GM19397 (cell line): ENCODE measurements at regions not wholly inside any gene's neighbourhood (a gene's known extent, or its start where the extent isn't known, plus 50 kb on each side); places are given as distances from the start of the nearest gene placed in this dataset.
"Not testable (repeated sequence)": the region's sequence is repeated elsewhere in the genome, so short reads cannot be mapped to it uniquely, and the experiment has no call there.

ENCODE experiments used
- ATAC-seq: cut with Tn5 transposase; IDR thresholded peaks from one replicate; pipeline ENCODE4 v1.9.1; 2021; ENCODE audit warnings: mild to moderate bottlenecking, moderate library complexity; ENCODE audit not compliant: unreplicated experiment

- not testable (repeated sequence) for ATAC-seq
Measured at GRCh38 chr2:90288396-90288795, 1596.9 kb downstream of the RPIA start.

- not testable (repeated sequence) for ATAC-seq
Measured at GRCh38 chr2:90289291-90289980, 1598.0 kb downstream of the RPIA start.

- ATAC-seq, result not testable (repeated sequence)
Measured at GRCh38 chr2:90290701-90291100, 1599.2 kb downstream of the RPIA start.

DNA sequence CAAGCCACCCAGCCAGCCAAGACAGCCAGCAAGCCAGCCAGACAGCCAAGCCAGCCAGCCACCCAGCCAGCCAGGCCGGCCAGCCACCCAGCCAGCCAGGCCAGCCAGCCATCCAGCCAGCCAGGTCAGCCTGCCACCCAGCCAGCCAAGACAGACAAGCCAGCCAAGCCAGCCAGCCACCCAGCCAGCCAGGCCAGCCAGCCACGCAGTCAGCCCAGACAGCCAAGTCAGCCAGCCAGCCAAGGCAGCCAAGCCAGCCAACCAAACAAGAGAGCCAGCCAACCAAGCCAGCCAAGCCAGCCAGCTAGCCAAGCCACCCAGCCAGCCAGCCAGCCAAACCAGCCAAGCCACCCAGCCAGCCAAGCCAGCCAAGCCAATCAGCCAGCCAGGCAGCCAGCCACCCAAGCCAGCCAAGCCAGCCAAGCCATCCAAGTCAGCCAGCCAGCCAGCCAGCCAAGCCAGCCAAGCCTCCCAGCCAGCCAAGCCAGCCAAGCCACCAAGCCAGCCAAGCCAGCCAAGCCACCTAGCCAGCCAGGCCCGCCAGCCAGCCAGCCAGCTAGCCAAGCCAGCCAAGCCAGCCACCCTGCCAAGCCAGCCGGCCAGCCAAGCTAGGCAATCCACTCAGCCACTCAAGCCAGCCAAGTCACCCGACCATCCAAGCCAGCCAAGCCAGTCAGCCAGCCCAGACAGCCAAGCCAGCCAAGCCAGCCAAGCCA lies 1599.9 kb downstream of the RPIA start:
- not testable (repeated sequence) for ATAC-seq

- not testable (repeated sequence) for ATAC-seq
Measured at GRCh38 chr2:90291934-90292333, 1600.5 kb downstream of the RPIA start.

DNA sequence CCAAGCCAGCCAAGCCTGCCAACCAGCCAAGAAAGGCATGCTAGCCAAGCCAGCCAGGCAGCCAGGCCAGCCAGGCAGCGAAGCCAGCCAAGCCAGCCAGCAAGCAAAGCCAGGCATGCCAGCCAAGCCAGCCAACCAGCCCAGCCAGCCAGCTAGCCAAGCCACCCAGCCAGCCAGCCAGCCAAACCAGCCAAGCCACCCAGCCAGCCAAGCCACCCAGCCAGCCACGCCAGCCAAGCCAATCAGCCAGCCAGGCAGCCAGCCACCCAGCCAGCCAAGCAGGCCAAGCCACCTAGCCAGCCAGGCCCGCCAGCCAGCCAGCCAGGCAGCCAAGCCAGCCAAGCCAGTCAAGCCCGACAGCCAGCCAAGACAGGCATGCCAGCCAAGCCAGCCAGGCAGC lies 1601.0 kb downstream of the RPIA start:
- ATAC-seq, result not testable (repeated sequence)

GRCh38 chr2:90293224-90293623 lies 1601.8 kb downstream of the RPIA start:
- ATAC-seq, result not testable (repeated sequence)

GRCh38 chr2:90293806-90294205 lies 1602.3 kb downstream of the RPIA start:
- ATAC-seq, result not testable (repeated sequence)

DNA sequence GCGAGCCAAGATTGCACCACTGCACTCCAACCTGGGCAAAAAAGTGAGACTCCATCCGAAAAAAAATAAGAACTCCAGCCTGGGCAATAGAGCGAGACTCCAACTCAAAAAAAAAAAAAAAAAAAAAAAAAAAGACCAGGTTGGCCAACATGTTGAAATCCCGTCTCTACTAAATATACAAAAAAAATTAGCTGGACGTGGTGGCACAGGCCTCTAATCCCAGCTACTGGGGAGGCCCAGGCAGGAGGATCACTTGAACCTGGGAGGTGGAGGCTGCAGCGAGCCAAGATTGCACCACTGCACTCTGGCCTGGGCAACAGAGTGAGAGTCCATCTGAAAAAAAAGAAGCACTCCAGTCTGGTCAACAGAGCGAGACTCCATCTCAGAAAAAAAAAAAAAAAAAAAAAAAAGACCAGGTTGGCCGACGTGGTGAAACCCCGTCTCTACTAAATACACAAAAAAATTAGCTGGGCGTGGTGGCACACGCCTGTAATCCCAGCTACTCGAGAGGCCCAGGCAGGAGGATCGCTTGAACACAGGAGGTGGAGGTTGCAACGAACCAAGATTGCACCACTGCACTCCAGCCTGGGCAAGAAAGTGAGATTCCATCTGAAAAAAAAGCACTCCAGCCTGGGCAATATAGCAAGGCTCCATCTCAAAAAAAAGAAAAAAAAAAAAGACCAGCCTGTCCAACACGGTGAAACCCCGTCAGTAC lies 1603.7 kb downstream of the RPIA start:
- ATAC-seq, result not testable (repeated sequence)

DNA sequence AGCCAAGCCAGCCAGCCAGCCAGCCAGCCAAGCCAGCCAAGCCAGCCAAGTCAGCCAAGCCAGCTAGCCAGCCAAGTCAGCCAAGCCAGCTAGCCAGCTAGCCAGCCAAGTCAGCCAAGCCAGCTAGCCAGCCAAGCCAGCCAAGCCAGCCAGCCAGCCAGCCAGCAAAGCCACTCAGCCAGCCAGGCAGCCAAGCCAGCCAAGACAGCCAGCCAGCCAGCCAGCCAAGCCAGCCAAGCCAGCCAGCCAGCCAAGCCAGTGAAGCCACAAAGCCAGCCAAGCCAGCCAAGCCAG lies 1605.0 kb downstream of the RPIA start:
- not testable (repeated sequence) for ATAC-seq

DNA sequence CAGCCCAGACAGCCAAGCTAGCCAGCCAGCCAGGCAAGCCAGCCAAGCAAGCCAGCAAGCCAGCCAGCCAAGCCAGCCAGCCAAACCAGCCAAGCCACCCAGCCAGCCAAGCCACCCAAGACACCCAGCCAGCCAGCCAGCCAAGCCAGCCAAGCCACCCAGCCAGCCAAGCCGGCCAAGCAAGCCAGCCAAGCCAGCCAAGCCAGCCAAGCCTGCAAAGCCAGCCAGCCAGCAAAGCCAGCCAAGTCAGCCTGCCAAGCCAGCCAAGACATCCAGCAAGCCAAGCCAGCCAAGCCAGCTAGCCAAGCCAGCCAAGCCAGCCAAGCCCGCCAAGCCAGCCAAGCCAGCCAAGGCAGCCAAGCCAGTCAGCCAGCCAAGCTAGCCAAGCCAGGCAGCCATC lies 1606.2 kb downstream of the RPIA start:
- not testable (repeated sequence) for ATAC-seq

GRCh38 chr2:90298126-90298755 lies 1606.8 kb downstream of the RPIA start:
- not testable (repeated sequence) for ATAC-seq

- not testable (repeated sequence) for ATAC-seq
Measured at GRCh38 chr2:90298983-90299382, 1607.5 kb downstream of the RPIA start.

DNA sequence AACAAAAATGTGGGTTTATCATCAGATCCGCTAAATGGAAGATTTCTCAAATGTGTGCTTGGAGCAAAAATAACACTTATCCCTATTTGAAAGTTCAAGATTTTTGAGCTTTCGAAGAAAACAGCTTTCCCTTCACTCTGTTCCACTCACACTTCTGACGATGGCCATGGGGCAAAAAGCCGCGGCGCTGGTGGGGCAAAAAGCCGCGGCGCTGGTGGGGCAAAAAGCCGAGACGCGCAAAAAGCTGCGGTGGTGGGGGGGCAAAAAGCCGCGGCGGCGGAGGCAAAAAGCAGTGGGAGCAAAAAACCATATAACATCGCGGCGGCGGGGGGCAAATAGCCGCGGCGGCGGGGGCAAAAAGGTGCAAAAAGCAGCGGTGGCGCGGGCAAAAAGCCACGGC lies 1631.5 kb downstream of the RPIA start:
- not testable (repeated sequence) for ATAC-seq

DNA sequence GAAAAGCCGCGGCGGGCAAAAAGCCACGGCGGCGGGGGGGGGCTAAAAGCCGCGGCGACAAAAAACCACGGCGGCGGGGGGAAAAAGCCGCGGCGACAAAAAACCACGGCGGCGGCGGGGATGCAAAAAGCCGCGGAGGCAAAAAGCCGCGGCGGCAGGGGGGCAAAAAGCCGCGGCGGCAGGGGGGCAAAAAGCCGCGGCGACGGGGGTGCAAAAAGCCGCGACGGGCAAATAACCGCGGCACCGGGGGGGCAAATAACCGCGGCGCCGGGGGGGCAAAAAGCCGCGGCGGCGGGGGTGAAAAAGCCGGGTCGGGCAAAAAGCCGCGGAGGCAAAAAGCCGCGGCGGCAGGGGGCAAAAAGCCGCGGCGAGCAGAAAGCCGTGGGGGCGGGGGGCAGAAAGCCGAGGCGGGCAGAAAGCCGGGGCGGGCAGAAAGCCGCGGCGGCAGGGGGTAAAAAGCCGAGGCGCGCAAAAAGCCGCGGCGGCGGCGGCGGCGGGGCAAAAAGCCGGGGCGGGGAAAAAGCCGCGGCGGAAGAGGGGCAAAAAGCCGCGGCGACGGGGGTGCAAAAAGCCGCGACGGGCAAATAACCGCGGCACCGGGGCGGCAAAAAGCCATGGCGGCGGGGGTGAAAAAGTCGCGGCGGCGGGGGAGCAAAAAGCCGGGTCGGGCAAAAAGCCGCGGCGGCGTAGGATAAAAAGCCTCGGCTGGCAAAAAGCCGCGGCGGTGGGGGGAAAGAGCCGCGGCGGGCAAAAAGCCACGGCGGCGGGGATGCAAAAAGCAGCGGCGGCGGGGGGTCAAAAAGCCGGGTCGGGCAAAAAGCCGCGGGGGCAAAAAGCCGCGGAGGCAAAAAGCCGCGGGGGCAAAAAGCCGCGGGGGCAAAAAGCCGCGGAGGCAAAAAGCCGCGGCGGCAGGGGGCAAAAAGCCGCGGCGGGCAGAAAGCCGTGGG lies 1632.4 kb downstream of the RPIA start:
- not testable (repeated sequence) for ATAC-seq

- ATAC-seq, result not testable (repeated sequence)
Measured at GRCh38 chr2:90324672-90325071, 1633.2 kb downstream of the RPIA start.

GRCh38 chr2:90325796-90326353 lies 1634.4 kb downstream of the RPIA start:
- ATAC-seq, result not testable (repeated sequence)

GRCh38 chr2:90355546-90355945 lies 1664.1 kb downstream of the RPIA start:
- ATAC-seq, result not testable (repeated sequence)

DNA sequence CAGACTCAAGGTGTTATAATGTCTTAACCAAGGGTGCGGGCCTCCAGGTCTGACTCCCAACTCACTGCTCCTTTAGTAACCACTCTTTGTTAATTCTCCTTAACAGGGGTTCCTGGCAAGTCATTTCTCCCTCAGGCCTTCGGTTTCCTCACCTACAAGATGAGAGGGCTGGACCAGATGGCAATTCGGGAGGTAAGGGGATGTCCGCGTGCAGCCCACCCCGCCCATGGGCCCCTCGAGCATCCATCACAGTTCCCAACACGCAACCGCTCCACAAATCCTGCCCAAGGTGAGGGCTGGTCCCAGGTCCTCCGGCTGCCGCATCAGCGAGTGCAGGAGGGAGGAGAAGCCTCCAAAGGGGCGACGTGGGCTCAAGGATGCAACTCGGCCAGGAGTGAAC lies 1667.9 kb downstream of the RPIA start:
- ATAC-seq, result not testable (repeated sequence)
